Testis (tissue), 2 donors: ENCODE measurements at regions not wholly inside any gene's neighbourhood (a gene's known extent, or its start where the extent isn't known, plus 50 kb on each side); places are given as distances from the start of the nearest gene placed in this dataset.

Source experiments
- CTCF ChIP-seq, 3 experiments: fragments of 450-650 bp in 2 of 3; fragments of 200-600 bp in 1 of 3; sonication (generic) in 1 of 3; IDR thresholded peaks; one replicate each; pipeline ENCODE4 v1.5.1; 2016 to 2019; ENCODE audit warnings: antibody characterized with exemption in 3 of 3, mild to moderate bottlenecking in 2 of 3, moderate library complexity in 1 of 3
- POLR2A ChIP-seq: fragments of 450-650 bp; IDR thresholded peaks from one replicate; pipeline ENCODE4 v1.6.1; 2017; ENCODE audit warnings: antibody characterized with exemption, mild to moderate bottlenecking, moderate library complexity

GRCh38 chr15:39053480-39053879 lies 488.9 kb upstream of the RASGRP1 start:
- TF ChIP-seq CTCF (IDR thresholded peaks at IDR 0.05) (no peak), POLR2A (no peak)
